ENCODE measurements at regions not wholly inside any gene's neighbourhood (a gene's known extent, or its start where the extent isn't known, plus 50 kb on each side); places are given as distances from the start of the nearest gene placed in this dataset.

GRCh38 chr10:105679781-105680180, 1038.7 kb downstream of the SORCS3 start:
- intact Hi-C loops (cut with micrococcal nuclease; ENCODE audit: unreplicated experiment) = no loop called here
- H3K27ac ChIP-seq (ENCODE audit: low read depth, low read length, poor library complexity, severe bottlenecking) = no peak overlapping the region
- no peak overlapping the region for H3K4me2 ChIP-seq (ENCODE audit: low read length)
- ChIA-PET POLR2A (no interaction called here), CTCF (ENCODE audit: unreplicated experiment) (no interaction called here)
- no peaks in the 10 kb centered on the region for H3K4me1 ChIP-seq (ENCODE audit: insufficient read depth, low read length, poor library complexity, severe bottlenecking)
- no peak overlapping the region for H2AFZ ChIP-seq (ENCODE audit: low read length)
- no peaks in the 10 kb centered on the region for H3K36me3 ChIP-seq (ENCODE audit: insufficient read depth, low read length)
- no peaks in the 10 kb centered on the region for H3K9me2 ChIP-seq (ENCODE audit: insufficient read depth, low read length)
- no peaks in the 10 kb centered on the region for H3K79me2 ChIP-seq (ENCODE audit: insufficient read depth, low read depth, low read length)
- H4K20me1 ChIP-seq (ENCODE audit: insufficient read depth, low read length) = no peaks in the 10 kb centered on the region
- H3K9me3 ChIP-seq (ENCODE audit: low read length) = no peaks in the 10 kb centered on the region
- DNase-seq (ENCODE audit: low spot score) = no peak
- H3K4me3 ChIP-seq (ENCODE audit: low read depth, low read length, poor library complexity, severe bottlenecking) = no peak overlapping the region
- no TSS peak for BruUV-seq (replicated peaks)
- TF ChIP-seq EZH2phosphoT487 (IDR thresholded peaks at IDR 0.05; ENCODE audit: borderline replicate concordance, low read depth, low read length) = no peak
- TF ChIP-seq, protein P1, sequence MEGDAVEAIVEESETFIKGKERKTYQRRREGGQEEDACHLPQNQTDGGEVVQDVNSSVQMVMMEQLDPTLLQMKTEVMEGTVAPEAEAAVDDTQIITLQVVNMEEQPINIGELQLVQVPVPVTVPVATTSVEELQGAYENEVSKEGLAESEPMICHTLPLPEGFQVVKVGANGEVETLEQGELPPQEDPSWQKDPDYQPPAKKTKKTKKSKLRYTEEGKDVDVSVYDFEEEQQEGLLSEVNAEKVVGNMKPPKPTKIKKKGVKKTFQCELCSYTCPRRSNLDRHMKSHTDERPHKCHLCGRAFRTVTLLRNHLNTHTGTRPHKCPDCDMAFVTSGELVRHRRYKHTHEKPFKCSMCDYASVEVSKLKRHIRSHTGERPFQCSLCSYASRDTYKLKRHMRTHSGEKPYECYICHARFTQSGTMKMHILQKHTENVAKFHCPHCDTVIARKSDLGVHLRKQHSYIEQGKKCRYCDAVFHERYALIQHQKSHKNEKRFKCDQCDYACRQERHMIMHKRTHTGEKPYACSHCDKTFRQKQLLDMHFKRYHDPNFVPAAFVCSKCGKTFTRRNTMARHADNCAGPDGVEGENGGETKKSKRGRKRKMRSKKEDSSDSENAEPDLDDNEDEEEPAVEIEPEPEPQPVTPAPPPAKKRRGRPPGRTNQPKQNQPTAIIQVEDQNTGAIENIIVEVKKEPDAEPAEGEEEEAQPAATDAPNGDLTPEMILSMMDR (conservative IDR thresholded peaks at IDR 0.05; ENCODE audit: low read length) = no peak

GRCh38 chr10:105675333-105675732, 1034.2 kb downstream of the SORCS3 start:
- Histone ChIP-seq H2AFZ (ENCODE audit: low read length) (no peak overlapping the region), H4K20me1 (ENCODE audit: insufficient read depth, low read length) (no peaks in the 10 kb centered on the region), H3K4me2 (ENCODE audit: low read length) (no peak overlapping the region), H3K79me2 (ENCODE audit: insufficient read depth, low read depth, low read length) (no peaks in the 10 kb centered on the region), H3K27ac (ENCODE audit: low read depth, low read length, poor library complexity, severe bottlenecking) (no peak overlapping the region), H3K9me2 (ENCODE audit: insufficient read depth, low read length) (no peaks in the 10 kb centered on the region), H3K36me3 (ENCODE audit: insufficient read depth, low read length) (no peaks in the 10 kb centered on the region), H3K9me3 (ENCODE audit: low read length) (no peaks in the 10 kb centered on the region), H3K4me3 (ENCODE audit: low read depth, low read length, poor library complexity, severe bottlenecking) (no peak overlapping the region), H3K4me1 (ENCODE audit: insufficient read depth, low read length, poor library complexity, severe bottlenecking) (no peaks in the 10 kb centered on the region)
- POLR2A ChIA-PET = no interaction called here
- no TSS peak for BruUV-seq (replicated peaks)
- CTCF ChIA-PET (ENCODE audit: unreplicated experiment) = no interaction called here
- no peak for DNase-seq (ENCODE audit: low spot score)
- TF ChIP-seq, protein P1 (conservative IDR thresholded peaks at IDR 0.05; ENCODE audit: low read length) = no peak
- TF ChIP-seq EZH2phosphoT487 (IDR thresholded peaks at IDR 0.05; ENCODE audit: borderline replicate concordance, low read depth, low read length) = no peak
- intact Hi-C loops (cut with micrococcal nuclease; ENCODE audit: unreplicated experiment) = no loop called here

GRCh38 chr10:105674448-105674847, 1033.4 kb downstream of the SORCS3 start:
- H3K4me1 ChIP-seq (ENCODE audit: insufficient read depth, low read length, poor library complexity, severe bottlenecking) = no peaks in the 10 kb centered on the region
- H3K4me2 ChIP-seq (ENCODE audit: low read length) = no peak overlapping the region
- no peaks in the 10 kb centered on the region for H4K20me1 ChIP-seq (ENCODE audit: insufficient read depth, low read length)
- no peak overlapping the region for H3K27ac ChIP-seq (ENCODE audit: low read depth, low read length, poor library complexity, severe bottlenecking)
- ChIA-PET CTCF (ENCODE audit: unreplicated experiment) (no interaction called here), POLR2A (no interaction called here)
- no peak overlapping the region for H2AFZ ChIP-seq (ENCODE audit: low read length)
- no peaks in the 10 kb centered on the region for H3K36me3 ChIP-seq (ENCODE audit: insufficient read depth, low read length)
- H3K4me3 ChIP-seq (ENCODE audit: low read depth, low read length, poor library complexity, severe bottlenecking) = no peak overlapping the region
- H3K9me2 ChIP-seq (ENCODE audit: insufficient read depth, low read length) = no peaks in the 10 kb centered on the region
- intact Hi-C loops (cut with micrococcal nuclease; ENCODE audit: unreplicated experiment) = no loop called here
- TF ChIP-seq EZH2phosphoT487 (IDR thresholded peaks at IDR 0.05; ENCODE audit: borderline replicate concordance, low read depth, low read length) = no peak
- TF ChIP-seq, protein P1 (conservative IDR thresholded peaks at IDR 0.05; ENCODE audit: low read length) = no peak
- H3K9me3 ChIP-seq (ENCODE audit: low read length) = no peaks in the 10 kb centered on the region
- BruUV-seq (replicated peaks) = no TSS peak
- no peaks in the 10 kb centered on the region for H3K79me2 ChIP-seq (ENCODE audit: insufficient read depth, low read depth, low read length)
- no peak for DNase-seq (ENCODE audit: low spot score)
